ENCODE measurements at regions not wholly inside any gene's neighbourhood (a gene's known extent, or its start where the extent isn't known, plus 50 kb on each side); places are given as distances from the start of the nearest gene placed in this dataset.

DNA sequence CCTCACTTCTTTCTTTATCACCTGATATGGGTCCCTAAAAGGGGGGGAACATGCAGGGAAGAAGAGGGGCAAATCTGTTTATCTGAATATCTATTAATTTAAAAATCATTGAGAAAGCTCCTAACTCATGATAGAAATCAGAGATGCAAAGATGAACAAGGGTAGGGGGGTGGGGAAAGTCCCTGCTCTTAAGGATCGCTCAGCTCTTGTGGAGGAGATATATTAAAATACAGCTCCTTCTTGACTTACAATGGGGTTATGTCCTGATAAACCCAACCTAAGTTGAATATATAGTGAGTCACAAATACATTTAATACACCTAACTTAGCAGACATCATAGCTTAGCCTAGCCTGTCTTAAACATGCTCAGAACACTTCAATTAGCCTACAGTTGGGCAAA is 237.5 kb downstream of the MAF start:
- Histone ChIP-seq H3K9me3 (peaks cover 4% of the 10 kb centered on the region), H3K4me3 (no peak overlapping the region), H3K27ac (no peak overlapping the region), H3K36me3 (no peaks in the 10 kb centered on the region), H3K27me3 (no peaks in the 10 kb centered on the region), H3K4me1 (peaks cover 7% of the 10 kb centered on the region)
- TF ChIP-seq POLR2A (IDR thresholded peaks at IDR 0.05) = no peak
- no peak for TF ChIP-seq POLR2AphosphoS5 (IDR thresholded peaks at IDR 0.05)
- no peak for TF ChIP-seq EP300 (IDR thresholded peaks at IDR 0.05)
- TF ChIP-seq, protein P1, sequence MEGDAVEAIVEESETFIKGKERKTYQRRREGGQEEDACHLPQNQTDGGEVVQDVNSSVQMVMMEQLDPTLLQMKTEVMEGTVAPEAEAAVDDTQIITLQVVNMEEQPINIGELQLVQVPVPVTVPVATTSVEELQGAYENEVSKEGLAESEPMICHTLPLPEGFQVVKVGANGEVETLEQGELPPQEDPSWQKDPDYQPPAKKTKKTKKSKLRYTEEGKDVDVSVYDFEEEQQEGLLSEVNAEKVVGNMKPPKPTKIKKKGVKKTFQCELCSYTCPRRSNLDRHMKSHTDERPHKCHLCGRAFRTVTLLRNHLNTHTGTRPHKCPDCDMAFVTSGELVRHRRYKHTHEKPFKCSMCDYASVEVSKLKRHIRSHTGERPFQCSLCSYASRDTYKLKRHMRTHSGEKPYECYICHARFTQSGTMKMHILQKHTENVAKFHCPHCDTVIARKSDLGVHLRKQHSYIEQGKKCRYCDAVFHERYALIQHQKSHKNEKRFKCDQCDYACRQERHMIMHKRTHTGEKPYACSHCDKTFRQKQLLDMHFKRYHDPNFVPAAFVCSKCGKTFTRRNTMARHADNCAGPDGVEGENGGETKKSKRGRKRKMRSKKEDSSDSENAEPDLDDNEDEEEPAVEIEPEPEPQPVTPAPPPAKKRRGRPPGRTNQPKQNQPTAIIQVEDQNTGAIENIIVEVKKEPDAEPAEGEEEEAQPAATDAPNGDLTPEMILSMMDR (IDR thresholded peaks at IDR 0.05) = no peak
- no peak for DNase-seq (ENCODE audit: low spot score in 2 of 2)
- 55% methylated on average over 1 of the region's 1 CpG for WGBS

DNA sequence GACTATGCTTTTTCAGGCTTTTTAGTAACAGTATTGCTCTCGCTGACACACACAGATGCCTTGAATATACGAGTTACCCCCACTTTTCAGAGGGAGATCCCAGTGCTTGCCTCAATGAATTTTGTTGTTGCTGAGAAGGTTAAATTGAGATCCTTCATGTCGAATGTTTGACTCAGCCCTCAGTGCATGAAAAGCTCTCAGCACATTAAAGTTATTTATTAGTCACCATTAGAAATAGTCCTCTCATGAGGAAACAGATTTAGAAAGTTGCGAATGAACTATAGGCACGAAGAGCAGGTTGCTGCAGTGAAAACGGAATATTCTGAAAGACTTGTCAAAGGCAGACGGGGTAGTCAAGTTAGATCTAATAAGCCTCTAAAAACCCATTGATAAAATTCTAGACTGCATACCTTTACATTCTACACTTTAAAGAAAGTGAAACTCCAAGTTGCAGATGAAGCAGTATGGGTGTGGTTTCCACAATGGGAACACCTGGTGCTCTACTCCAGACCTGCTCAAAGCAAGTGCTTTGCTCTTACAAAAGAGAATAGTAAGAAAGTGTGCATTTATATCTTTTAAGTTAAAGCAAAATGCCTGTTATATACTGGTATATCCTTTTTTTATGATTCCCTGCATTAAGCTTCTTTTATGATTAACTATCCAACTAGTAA is 238.1 kb downstream of the MAF start:
- TF ChIP-seq, protein P1 (IDR thresholded peaks at IDR 0.05) = no peak
- H3K27ac ChIP-seq = no peak overlapping the region
- H3K4me1 ChIP-seq = peaks cover 7% of the 10 kb centered on the region
- 62% methylated on average over 7 of the region's 7 CpGs for WGBS
- H3K9me3 ChIP-seq = peaks cover 4% of the 10 kb centered on the region
- H3K36me3 ChIP-seq = no peaks in the 10 kb centered on the region
- H3K27me3 ChIP-seq = no peaks in the 10 kb centered on the region
- DNase-seq (ENCODE audit: low spot score in 2 of 2) = no peak
- H3K4me3 ChIP-seq = no peak overlapping the region

DNA sequence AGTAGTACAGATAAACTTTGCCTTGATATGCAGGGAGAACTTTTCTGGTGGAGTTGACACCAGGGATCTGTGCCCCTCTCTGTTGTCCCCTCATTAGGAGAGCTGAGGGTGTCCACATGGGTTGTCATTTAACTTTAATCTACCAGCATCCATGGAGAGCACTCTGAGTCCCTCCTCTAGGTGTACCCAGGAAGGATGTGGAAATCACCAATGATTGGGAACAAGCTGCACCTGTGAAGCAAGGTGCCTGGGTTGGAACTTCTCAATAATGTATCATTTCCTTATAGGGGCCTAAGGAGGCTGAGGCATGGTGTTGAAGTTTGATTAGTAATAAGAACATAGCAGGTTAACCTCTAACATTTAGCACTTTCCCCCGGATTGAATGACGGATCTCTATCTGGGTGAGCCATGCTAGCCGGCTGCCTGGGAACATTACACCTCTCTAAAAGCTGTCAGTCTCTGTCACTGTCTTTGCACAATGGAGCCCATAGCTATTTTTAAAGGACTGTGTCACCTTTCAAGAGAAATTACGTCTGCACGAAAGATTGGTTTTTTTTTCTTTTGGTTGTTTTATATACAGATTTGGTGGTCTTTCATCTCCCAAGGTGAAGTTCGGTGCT is 239.3 kb downstream of the MAF start:
- H3K36me3 ChIP-seq = no peaks in the 10 kb centered on the region
- no peak for DNase-seq (ENCODE audit: low spot score in 2 of 2)
- TF ChIP-seq, protein P1 (IDR thresholded peaks at IDR 0.05) = no peak
- no peak for TF ChIP-seq POLR2A (IDR thresholded peaks at IDR 0.05)
- no peak for TF ChIP-seq POLR2AphosphoS5 (IDR thresholded peaks at IDR 0.05)
- no peak for TF ChIP-seq EP300 (IDR thresholded peaks at IDR 0.05)
- no peak overlapping the region for H3K27ac ChIP-seq
- 95% methylated on average over 6 of the region's 6 CpGs for WGBS
- no peaks in the 10 kb centered on the region for H3K9me3 ChIP-seq
- H3K4me3 ChIP-seq = no peak overlapping the region
- no peaks in the 10 kb centered on the region for H3K27me3 ChIP-seq
- H3K4me1 ChIP-seq = peaks cover 7% of the 10 kb centered on the region

DNA sequence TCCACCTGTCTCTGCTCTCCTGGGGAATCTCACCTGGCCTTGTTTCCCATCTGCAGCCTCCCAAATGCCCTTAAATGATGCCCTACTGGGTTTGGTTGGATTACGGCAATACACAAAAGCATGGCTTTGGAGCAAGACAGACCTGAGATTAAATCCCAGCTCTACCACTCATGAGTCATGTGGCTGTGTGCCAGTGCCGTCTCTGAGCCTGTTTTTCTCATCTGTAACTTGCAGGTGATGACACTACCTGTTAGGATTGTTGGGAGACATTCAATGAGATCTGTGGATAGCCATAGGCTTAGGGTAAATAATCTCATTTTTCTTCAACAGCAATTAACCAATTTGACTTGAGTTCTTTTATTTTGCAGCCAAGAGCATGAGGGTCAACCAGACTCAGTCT is 240.3 kb downstream of the MAF start:
- Histone ChIP-seq H3K27ac (no peak overlapping the region), H3K4me3 (no peak overlapping the region), H3K9me3 (no peaks in the 10 kb centered on the region), H3K36me3 (no peaks in the 10 kb centered on the region), H3K27me3 (no peaks in the 10 kb centered on the region), H3K4me1 (peaks cover 7% of the 10 kb centered on the region)
- no peak for DNase-seq (ENCODE audit: low spot score in 2 of 2)
- TF ChIP-seq, protein P1 (IDR thresholded peaks at IDR 0.05) = no peak
- TF ChIP-seq POLR2AphosphoS5 (IDR thresholded peaks at IDR 0.05) = no peak
- no peak for TF ChIP-seq EP300 (IDR thresholded peaks at IDR 0.05)
- no peak for TF ChIP-seq POLR2A (IDR thresholded peaks at IDR 0.05)
- 71% methylated on average over 2 of the region's 2 CpGs for WGBS

DNA sequence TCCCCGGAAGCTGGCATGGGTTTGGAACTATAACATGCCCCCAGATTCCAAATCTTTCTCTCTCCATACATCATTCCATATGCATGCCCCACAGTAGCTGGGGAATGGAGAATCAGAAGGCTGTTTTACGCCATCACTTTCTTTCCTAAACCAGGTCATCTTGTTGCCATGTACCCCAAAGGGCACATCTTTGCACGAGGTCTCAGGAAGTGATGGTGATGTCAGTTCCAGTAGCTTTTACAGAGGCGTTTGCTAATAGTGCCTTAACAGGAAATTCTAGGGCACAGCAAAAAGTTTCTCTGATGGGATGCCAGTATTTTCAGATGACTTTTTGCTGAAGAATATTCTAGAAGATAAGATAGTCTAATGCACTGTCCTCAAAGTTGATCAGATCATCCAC is 241.5 kb downstream of the MAF start:
- WGBS = 65% methylated on average over 4 of the region's 4 CpGs
- TF ChIP-seq EP300 (IDR thresholded peaks at IDR 0.05) = no peak
- TF ChIP-seq POLR2AphosphoS5 (IDR thresholded peaks at IDR 0.05) = no peak
- TF ChIP-seq, protein P1 (IDR thresholded peaks at IDR 0.05) = no peak
- no peak for TF ChIP-seq POLR2A (IDR thresholded peaks at IDR 0.05)
- Histone ChIP-seq H3K9me3 (no peaks in the 10 kb centered on the region), H3K27ac (no peak overlapping the region), H3K4me3 (no peak overlapping the region), H3K4me1 (peaks cover 10% of the 10 kb centered on the region), H3K36me3 (no peaks in the 10 kb centered on the region), H3K27me3 (no peaks in the 10 kb centered on the region)
- no peak for DNase-seq (ENCODE audit: low spot score in 2 of 2)
